Endodermal cell (in vitro differentiated cells): ENCODE measurements at regions not wholly inside any gene's neighbourhood (a gene's known extent, or its start where the extent isn't known, plus 50 kb on each side); places are given as distances from the start of the nearest gene placed in this dataset.

ENCODE experiments used
- DNase-seq: peaks from one replicate; pipeline ENCODE4 v3.0.0-alpha.2; 2017
- H3K27ac ChIP-seq: 2 replicates; pipeline ENCODE4 v1.5.1; 2013; ENCODE audit warnings: mild to moderate bottlenecking, low read depth, low read length, moderate library complexity
- H3K27me3 ChIP-seq: 2 replicates; pipeline ENCODE4 v1.6.1; 2013; ENCODE audit warnings: mild to moderate bottlenecking, low read length, moderate library complexity; ENCODE audit not compliant: insufficient read depth, control insufficient read depth, poor library complexity, severe bottlenecking
- H3K36me3 ChIP-seq: 2 replicates; pipeline ENCODE4 v1.7.0; 2013; ENCODE audit warnings: mild to moderate bottlenecking, low read length, moderate library complexity; ENCODE audit not compliant: control insufficient read depth, insufficient read depth
- H3K4me1 ChIP-seq: one replicate; pipeline ENCODE4 v1.7.0; 2013; ENCODE audit warnings: low read length; ENCODE audit not compliant: control insufficient read depth, insufficient read depth
- H3K4me3 ChIP-seq: 2 replicates; pipeline ENCODE4 v1.5.1; 2013; ENCODE audit warnings: mild to moderate bottlenecking, low read length, moderate library complexity
- H3K9ac ChIP-seq: 2 replicates; pipeline ENCODE4 v1.6.1; 2013; ENCODE audit warnings: mild to moderate bottlenecking, low read length, moderate library complexity; ENCODE audit not compliant: poor library complexity, severe bottlenecking; ENCODE audit errors: extremely low read depth
- H3K9me3 ChIP-seq: 2 replicates; pipeline ENCODE4 v1.6.1; 2013; ENCODE audit warnings: mild to moderate bottlenecking, low read length, moderate library complexity; ENCODE audit not compliant: control insufficient read depth
- H3K27ac Mint-ChIP-seq: 2 replicates; pipeline ENCODE4 v1.8.0; 2020; ENCODE audit warnings: mixed read lengths
- H3K27me3 Mint-ChIP-seq: 2 replicates; pipeline ENCODE4 v1.8.0; 2021; ENCODE audit warnings: mild to moderate bottlenecking, mixed read lengths; ENCODE audit not compliant: insufficient read depth
- H3K36me3 Mint-ChIP-seq: 2 replicates; pipeline ENCODE4 v1.8.0; 2020; ENCODE audit warnings: low read depth, mixed read lengths
- H3K4me1 Mint-ChIP-seq: 2 replicates; pipeline ENCODE4 v1.8.0; 2020; ENCODE audit warnings: mixed read lengths
- H3K4me3 Mint-ChIP-seq: 2 replicates; pipeline ENCODE4 v1.8.0; 2020; ENCODE audit warnings: mild to moderate bottlenecking, moderate library complexity, mixed read lengths
- H3K9me3 Mint-ChIP-seq: 2 replicates; pipeline ENCODE4 v1.8.0; 2020; ENCODE audit warnings: mild to moderate bottlenecking, mixed read lengths
- CTCF ChIP-seq: fragments of 200-600 bp; sonication (generic); conservative IDR thresholded peaks from 2 replicates; pipeline ENCODE4 v1.5.0; 2021; ENCODE audit warnings: antibody characterized with exemption, mild to moderate bottlenecking
- WGBS, 2 experiments: methylation state at CpG; one replicate each; pipeline versions ENCODE4 v1.1.5 to v1.1.7; 2013; ENCODE audit warnings: missing lambda C conversion rate in 2 of 2, mixed read lengths in 1 of 2; ENCODE audit not compliant: insufficient coverage in 1 of 2, insufficient read length in 1 of 2; 5-methylcytosine and 5-hydroxymethylcytosine counted together

- H3K4me1 Mint-ChIP-seq = peaks cover 29% of the 10 kb centered on the region
- peaks cover 3% of the 10 kb centered on the region for H3K27me3 Mint-ChIP-seq
Observed at GRCh38 chr1:22254756-22255155, 111.9 kb upstream of the WNT4 start.

GRCh38 chr1:22255341-22256212 is 112.7 kb upstream of the WNT4 start:
- no peak for TF ChIP-seq CTCF
- 85 to 86% methylated on average over 5 to 10 of the region's 11 CpGs for WGBS, 2 experiments

More at GRCh38 chr1:22254756-22255155, 111.9 kb upstream of the WNT4 start:
- H3K27ac Mint-ChIP-seq = no peak overlapping the region
- no peaks in the 10 kb centered on the region for H3K27me3 ChIP-seq
- no peaks in the 10 kb centered on the region for H3K9me3 Mint-ChIP-seq
- H3K9me3 ChIP-seq = no peaks in the 10 kb centered on the region
- TF ChIP-seq CTCF = no peak
- no peak overlapping the region for H3K4me3 ChIP-seq
- WGBS, 2 experiments = 87 to 90% methylated on average over 1 to 6 of the region's 7 CpGs
- no peak overlapping the region for H3K4me3 Mint-ChIP-seq
- H3K27ac ChIP-seq = no peak overlapping the region
- H3K4me1 ChIP-seq = no peaks in the 10 kb centered on the region
- DNase-seq = no peak
- H3K36me3 ChIP-seq = no peaks in the 10 kb centered on the region
- no peaks in the 10 kb centered on the region for H3K36me3 Mint-ChIP-seq
- no peak overlapping the region for H3K9ac ChIP-seq

GRCh38 chr1:22256213-22256512 is 113.3 kb upstream of the WNT4 start:
- no peaks in the 10 kb centered on the region for H3K36me3 ChIP-seq
- H3K36me3 Mint-ChIP-seq = no peaks in the 10 kb centered on the region
- H3K9me3 ChIP-seq = no peaks in the 10 kb centered on the region
- no peak overlapping the region for H3K4me3 ChIP-seq
- no peaks in the 10 kb centered on the region for H3K9me3 Mint-ChIP-seq
- TF ChIP-seq CTCF = no peak
- H3K4me1 Mint-ChIP-seq = peaks cover 39% of the 10 kb centered on the region
- H3K4me3 Mint-ChIP-seq = no peak overlapping the region
- H3K9ac ChIP-seq = no peak overlapping the region
- H3K27me3 Mint-ChIP-seq = no peaks in the 10 kb centered on the region
- H3K27me3 ChIP-seq = no peaks in the 10 kb centered on the region
- no peak overlapping the region for H3K27ac Mint-ChIP-seq
- WGBS, 2 experiments = 73 to 85% methylated on average over 2 to 3 of the region's 3 CpGs
- no peak overlapping the region for H3K27ac ChIP-seq
- no peaks in the 10 kb centered on the region for H3K4me1 ChIP-seq
- DNase-seq = no peak

More at GRCh38 chr1:22255341-22256212, 112.7 kb upstream of the WNT4 start:
- Mint-ChIP-seq H3K27ac (peak overlapping the region; percentile 39), H3K4me3 (no peak overlapping the region), H3K4me1 (peaks cover 35% of the 10 kb centered on the region), H3K9me3 (no peaks in the 10 kb centered on the region), H3K36me3 (no peaks in the 10 kb centered on the region), H3K27me3 (no peaks in the 10 kb centered on the region)
- DNase-seq = no peak
- H3K27me3 ChIP-seq = no peaks in the 10 kb centered on the region
- H3K9me3 ChIP-seq = no peaks in the 10 kb centered on the region
- no peaks in the 10 kb centered on the region for H3K36me3 ChIP-seq
- no peak overlapping the region for H3K27ac ChIP-seq
- no peaks in the 10 kb centered on the region for H3K4me1 ChIP-seq
- H3K9ac ChIP-seq = no peak overlapping the region
- no peak overlapping the region for H3K4me3 ChIP-seq
